Ectodermal cell (in vitro differentiated cells): ENCODE measurements at regions not wholly inside any gene's neighbourhood (a gene's known extent, or its start where the extent isn't known, plus 50 kb on each side); places are given as distances from the start of the nearest gene placed in this dataset.
"Not testable (repeated sequence)": the region's sequence is repeated elsewhere in the genome, so short reads cannot be mapped to it uniquely, and the experiment has no call there.

Source experiments
- H3K27ac ChIP-seq: 2 replicates; pipeline ENCODE4 v1.7.0; 2013; ENCODE audit warnings: mild to moderate bottlenecking, low read depth, low read length; ENCODE audit not compliant: insufficient read depth, poor library complexity, severe bottlenecking
- H3K27me3 ChIP-seq: 2 replicates; pipeline ENCODE4 v1.7.0; 2013; ENCODE audit warnings: mild to moderate bottlenecking, low read length; ENCODE audit not compliant: insufficient read depth, control insufficient read depth, poor library complexity, severe bottlenecking
- H3K36me3 ChIP-seq: one replicate; pipeline ENCODE4 v1.7.0; 2013; ENCODE audit warnings: low read length; ENCODE audit not compliant: control insufficient read depth, insufficient read depth
- H3K4me1 ChIP-seq: one replicate; pipeline ENCODE4 v1.7.0; 2013; ENCODE audit warnings: low read length; ENCODE audit not compliant: control insufficient read depth, insufficient read depth
- H3K4me3 ChIP-seq: 2 replicates; pipeline ENCODE4 v1.7.0; 2013; ENCODE audit warnings: low read depth, low read length, control low read depth; ENCODE audit not compliant: insufficient read depth
- H3K9me3 ChIP-seq: 2 replicates; pipeline ENCODE4 v1.7.0; 2013; ENCODE audit warnings: mild to moderate bottlenecking, low read length, moderate library complexity; ENCODE audit not compliant: control insufficient read depth
- WGBS, 2 experiments: methylation state at CpG; one replicate each; pipeline ENCODE4 v1.1.7; 2013; ENCODE audit warnings: missing lambda C conversion rate in 2 of 2; 5-methylcytosine and 5-hydroxymethylcytosine counted together

DNA sequence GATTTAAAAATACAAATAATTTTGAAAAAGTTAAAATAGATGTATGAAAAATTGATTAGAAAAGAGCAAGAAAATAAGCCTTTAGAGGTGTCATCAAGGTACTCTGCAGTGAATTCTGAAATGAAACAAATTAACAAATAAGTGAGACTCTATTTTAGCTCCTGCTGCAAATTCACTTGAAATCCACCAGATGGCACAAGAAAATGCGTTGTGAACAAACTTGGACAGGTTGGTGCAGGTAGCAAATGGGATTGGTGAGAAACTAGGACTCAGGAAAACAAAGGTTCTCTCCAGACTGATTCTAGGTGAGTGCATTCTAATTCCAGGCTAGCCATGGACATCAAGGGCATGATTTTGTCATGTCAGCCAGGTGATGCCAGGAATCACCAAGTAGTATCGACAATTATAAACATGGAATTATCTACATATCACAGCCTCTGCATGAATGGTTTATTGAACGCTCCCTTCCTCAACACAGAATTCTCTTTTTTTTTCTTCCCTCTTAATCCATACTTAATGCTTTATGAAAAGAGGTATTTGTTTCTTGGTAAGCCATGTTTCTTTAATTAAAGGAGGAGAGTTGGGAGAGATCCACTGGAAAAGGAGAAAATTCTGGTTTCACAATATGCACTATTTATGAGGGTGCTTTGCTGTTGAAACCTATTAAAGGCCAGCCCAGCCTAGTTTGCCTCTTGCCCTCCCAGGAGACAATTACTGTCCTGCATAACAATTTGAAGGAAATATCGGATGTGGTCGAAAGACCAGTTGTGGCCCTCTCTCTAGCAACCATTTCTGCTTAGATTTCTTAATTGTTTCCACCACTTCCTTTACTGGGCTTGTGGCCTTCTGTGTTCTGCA, 118.1 kb downstream of the ZNF365 start:
- Histone ChIP-seq H3K27ac (no peak overlapping the region), H3K9me3 (no peaks in the 10 kb centered on the region), H3K4me1 (no peaks in the 10 kb centered on the region), H3K4me3 (no peak overlapping the region), H3K27me3 (no peaks in the 10 kb centered on the region), H3K36me3 (no peaks in the 10 kb centered on the region)
- WGBS, 2 experiments = 70 to 77% methylated on average over 4 to 5 of the region's 5 CpGs

- Histone ChIP-seq H3K27ac (no peak overlapping the region), H3K27me3 (no peaks in the 10 kb centered on the region), H3K4me3 (no peak overlapping the region), H3K36me3 (no peaks in the 10 kb centered on the region), H3K9me3 (no peaks in the 10 kb centered on the region), H3K4me1 (no peaks in the 10 kb centered on the region)
- 90 to 93% methylated on average over 3 of the region's 3 CpGs for WGBS, 2 experiments
Observed at GRCh38 chr10:62492870-62493180, 118.7 kb downstream of the ZNF365 start.

DNA sequence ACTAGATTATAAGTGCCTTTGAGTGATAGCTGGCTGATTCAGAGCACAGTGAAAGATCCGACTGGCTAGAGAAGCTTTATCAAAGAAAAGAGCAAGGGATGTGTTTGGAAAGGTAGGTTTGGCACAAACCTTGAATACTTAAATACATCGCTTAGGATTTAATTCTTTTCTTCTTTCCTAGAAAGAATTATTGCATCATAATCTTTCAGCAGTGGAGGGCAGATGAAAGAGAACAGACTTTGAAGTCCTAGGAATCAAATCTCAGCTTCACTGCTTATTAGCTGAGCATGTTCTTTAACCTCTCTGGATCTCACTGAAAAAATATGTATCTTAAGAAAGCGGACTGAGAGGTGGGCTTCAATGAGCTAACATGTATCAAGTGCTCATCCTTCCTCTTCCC, 122.8 kb downstream of the ZNF365 start:
- H3K9me3 ChIP-seq = no peaks in the 10 kb centered on the region
- H3K4me3 ChIP-seq = no peak overlapping the region
- no peaks in the 10 kb centered on the region for H3K4me1 ChIP-seq
- H3K27me3 ChIP-seq = no peaks in the 10 kb centered on the region
- no peaks in the 10 kb centered on the region for H3K36me3 ChIP-seq
- WGBS, 2 experiments = 93 to 100% methylated on average over 2 to 3 of the region's 3 CpGs
- H3K27ac ChIP-seq = no peak overlapping the region

- no peaks in the 10 kb centered on the region for H3K27me3 ChIP-seq
- no peaks in the 10 kb centered on the region for H3K4me1 ChIP-seq
Observed at GRCh38 chr10:62498271-62498670, 124.1 kb downstream of the ZNF365 start.

GRCh38 chr10:62500116-62500515, 125.9 kb downstream of the ZNF365 start:
- not testable (repeated sequence) for H3K27ac ChIP-seq, H3K9me3 ChIP-seq, H3K4me3 ChIP-seq, H3K4me1 ChIP-seq, H3K36me3 ChIP-seq, H3K27me3 ChIP-seq
- no CpG with 5 or more reads among the region's 5 CpGs for WGBS, 2 experiments

More at GRCh38 chr10:62498271-62498670, 124.1 kb downstream of the ZNF365 start:
- H3K27ac ChIP-seq = no peak overlapping the region
- H3K4me3 ChIP-seq = no peak overlapping the region
- H3K36me3 ChIP-seq = no peaks in the 10 kb centered on the region
- WGBS, 2 experiments = 73 to 78% methylated on average over 3 of the region's 3 CpGs
- H3K9me3 ChIP-seq = no peaks in the 10 kb centered on the region

DNA sequence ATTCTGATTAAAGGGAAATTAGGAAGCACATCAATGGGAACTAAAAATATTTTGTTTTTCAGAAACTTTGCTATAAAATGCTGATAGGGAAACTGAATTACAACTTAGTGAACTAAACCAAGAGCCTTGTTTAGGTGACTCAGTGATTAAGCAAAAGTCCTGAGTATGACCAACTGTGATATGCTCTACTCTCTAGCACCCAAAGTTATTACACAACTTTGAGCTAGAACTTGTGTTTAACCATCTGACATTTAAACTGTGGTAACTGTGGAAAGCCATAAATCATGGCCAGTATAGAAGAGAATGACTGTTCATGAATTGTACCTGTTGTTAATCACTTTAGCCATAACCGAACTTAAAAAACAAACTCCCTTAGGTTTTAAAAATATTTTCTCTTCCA, 127.4 kb downstream of the ZNF365 start:
- Histone ChIP-seq H3K27ac (no peak overlapping the region), H3K4me1 (peaks cover 8% of the 10 kb centered on the region), H3K36me3 (no peaks in the 10 kb centered on the region), H3K9me3 (no peaks in the 10 kb centered on the region), H3K4me3 (no peak overlapping the region), H3K27me3 (no peaks in the 10 kb centered on the region)
- WGBS, 2 experiments = 89 to 100% methylated on average over 1 of the region's 1 CpG

GRCh38 chr10:62502995-62503613, 128.9 kb downstream of the ZNF365 start:
- no peaks in the 10 kb centered on the region for H3K9me3 ChIP-seq
- H3K27me3 ChIP-seq = no peaks in the 10 kb centered on the region
- no peak overlapping the region for H3K27ac ChIP-seq
- WGBS, 2 experiments = 95 to 97% methylated on average over 2 to 4 of the region's 4 CpGs
- H3K36me3 ChIP-seq = no peaks in the 10 kb centered on the region
- H3K4me3 ChIP-seq = no peak overlapping the region
- H3K4me1 ChIP-seq = peaks cover 8% of the 10 kb centered on the region

DNA sequence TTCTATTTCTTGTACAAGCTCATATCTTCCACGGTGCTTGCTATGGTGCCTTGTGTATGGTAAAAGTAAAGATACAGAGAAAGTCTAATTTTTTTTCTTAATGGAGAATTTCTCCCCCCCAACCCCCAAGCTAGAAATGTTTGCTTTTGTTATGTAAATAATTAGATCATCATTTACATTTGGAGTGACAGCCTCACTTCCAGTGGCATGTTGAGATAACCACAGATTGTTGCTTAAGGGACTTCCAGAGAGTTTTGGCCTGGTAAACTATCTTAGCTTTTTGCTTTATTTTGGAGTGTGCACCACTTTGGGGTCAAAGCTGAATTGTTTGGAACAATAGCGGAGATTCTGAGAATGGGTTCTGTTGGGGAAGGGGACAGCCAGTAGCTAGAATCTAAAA, 129.7 kb downstream of the ZNF365 start:
- Histone ChIP-seq H3K9me3 (no peaks in the 10 kb centered on the region), H3K4me3 (no peak overlapping the region), H3K4me1 (peaks cover 8% of the 10 kb centered on the region), H3K27me3 (no peaks in the 10 kb centered on the region), H3K36me3 (no peaks in the 10 kb centered on the region), H3K27ac (no peak overlapping the region)
- 90 to 93% methylated on average over 1 of the region's 2 CpGs for WGBS, 2 experiments

- Histone ChIP-seq H3K4me3 (no peak overlapping the region), H3K27me3 (no peaks in the 10 kb centered on the region), H3K9me3 (no peaks in the 10 kb centered on the region), H3K4me1 (peaks cover 8% of the 10 kb centered on the region), H3K27ac (no peak overlapping the region), H3K36me3 (no peaks in the 10 kb centered on the region)
- 79 to 85% methylated on average over 3 of the region's 3 CpGs for WGBS, 2 experiments
Observed at GRCh38 chr10:62506371-62506770, 132.2 kb downstream of the ZNF365 start.

GRCh38 chr10:62511238-62511637, 137.1 kb downstream of the ZNF365 start:
- H3K4me3 ChIP-seq = no peak overlapping the region
- H3K36me3 ChIP-seq = no peaks in the 10 kb centered on the region
- H3K27ac ChIP-seq = no peak overlapping the region
- 91 to 93% methylated on average over 3 of the region's 3 CpGs for WGBS, 2 experiments
- H3K9me3 ChIP-seq = no peaks in the 10 kb centered on the region
- peaks cover 2% of the 10 kb centered on the region for H3K4me1 ChIP-seq
- H3K27me3 ChIP-seq = no peaks in the 10 kb centered on the region
